Head of caudate nucleus (tissue), 42 donors: ENCODE measurements at regions not wholly inside any gene's neighbourhood (a gene's known extent, or its start where the extent isn't known, plus 50 kb on each side); places are given as distances from the start of the nearest gene placed in this dataset.
"Not testable (repeated sequence)": the region's sequence is repeated elsewhere in the genome, so short reads cannot be mapped to it uniquely, and the experiment has no call there.

ENCODE experiments used
- DNase-seq, 42 donors: peaks; one replicate each; pipeline versions ENCODE4 v3.0.0 to v3.0.0-alpha.2; 2020 to 2021; ENCODE audit warnings: mixed read lengths in 7 of 42
- intact Hi-C: fragments of 100-400 bp; cut with DNase I; formaldehyde crosslinking; loops from one replicate; pipeline ENCODE4 v1.15.0; 2022

DNA sequence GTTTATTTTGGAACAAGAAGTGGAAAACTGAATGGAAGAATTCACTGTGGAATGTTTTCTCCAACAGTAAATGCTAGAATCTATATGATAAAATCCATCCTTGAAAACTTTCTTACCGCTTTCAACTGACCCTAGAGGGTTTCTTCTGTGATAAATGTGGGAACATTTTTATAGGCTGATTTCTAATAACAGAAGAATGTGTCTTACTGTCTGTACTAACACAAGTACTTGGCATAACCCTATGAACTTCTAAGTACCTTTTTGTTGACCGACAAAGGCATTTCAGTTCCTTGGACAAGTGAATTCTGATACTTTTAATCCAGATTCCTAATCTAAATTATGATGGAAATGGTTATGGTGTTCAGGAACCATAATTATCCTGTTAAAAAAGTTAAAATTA lies 1109.7 kb upstream of the FLRT2 start:
- intact Hi-C loops = no loop called here
- DNase-seq = no peak

DNA sequence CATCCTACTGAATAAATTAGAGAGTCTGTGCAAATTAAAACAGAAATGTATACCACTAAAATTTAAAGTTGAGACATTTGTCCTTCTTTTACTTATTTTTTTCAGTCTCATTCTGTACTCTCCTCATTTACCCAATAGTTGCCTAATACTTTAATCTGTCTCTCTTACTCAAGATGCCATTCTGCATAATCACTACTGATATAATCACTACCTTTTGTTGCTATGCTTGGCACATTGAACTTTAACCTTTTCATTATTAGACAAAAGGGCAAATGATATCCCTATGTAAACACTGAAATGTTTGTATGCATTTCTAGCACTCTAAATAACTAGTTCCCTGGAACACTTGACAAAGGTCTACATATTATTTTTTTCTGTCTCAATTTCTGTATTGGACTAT lies 1108.3 kb upstream of the FLRT2 start:
- intact Hi-C loops = no loop called here
- no peak for DNase-seq

DNA sequence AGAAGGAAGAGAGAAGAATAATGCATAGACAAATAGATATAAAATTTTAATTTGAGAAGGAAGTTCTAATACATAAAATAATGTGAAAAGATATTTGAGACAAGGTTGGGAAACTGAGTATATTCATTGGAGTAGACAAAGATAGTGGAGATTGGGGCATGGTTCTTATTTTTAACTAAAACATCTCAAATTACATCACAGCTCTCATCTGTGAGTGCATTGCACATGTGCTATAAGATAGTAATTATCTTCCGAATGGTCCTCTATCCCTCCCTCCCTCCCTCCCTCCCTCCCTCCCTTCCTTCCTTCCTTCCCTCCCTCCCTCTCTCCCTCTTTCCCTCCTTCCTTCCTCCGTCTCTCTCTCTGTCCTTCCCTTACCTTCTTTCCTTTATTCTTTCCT lies 1104.0 kb upstream of the FLRT2 start:
- intact Hi-C loops = no loop called here
- no peak for DNase-seq

DNA sequence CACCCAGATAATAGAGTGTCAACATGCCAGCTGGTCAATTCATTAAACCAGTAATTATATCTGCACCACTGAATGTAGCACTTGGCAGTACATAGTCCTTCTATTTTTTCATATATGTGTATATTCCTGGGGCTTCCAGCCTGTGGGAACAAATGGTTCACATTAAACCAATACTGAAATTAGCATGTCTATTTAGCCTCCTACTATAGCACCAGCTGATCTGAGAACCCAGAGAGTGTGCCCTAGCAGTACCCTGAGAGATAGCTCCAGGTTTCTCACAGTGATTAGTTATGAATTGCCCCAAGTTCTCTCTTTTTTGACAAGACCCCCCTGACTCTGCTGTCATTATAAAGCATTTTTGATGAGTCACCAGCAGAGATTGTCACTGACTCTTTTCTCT lies 1097.3 kb upstream of the FLRT2 start:
- no peak for DNase-seq
- intact Hi-C loops = no loop called here

DNA sequence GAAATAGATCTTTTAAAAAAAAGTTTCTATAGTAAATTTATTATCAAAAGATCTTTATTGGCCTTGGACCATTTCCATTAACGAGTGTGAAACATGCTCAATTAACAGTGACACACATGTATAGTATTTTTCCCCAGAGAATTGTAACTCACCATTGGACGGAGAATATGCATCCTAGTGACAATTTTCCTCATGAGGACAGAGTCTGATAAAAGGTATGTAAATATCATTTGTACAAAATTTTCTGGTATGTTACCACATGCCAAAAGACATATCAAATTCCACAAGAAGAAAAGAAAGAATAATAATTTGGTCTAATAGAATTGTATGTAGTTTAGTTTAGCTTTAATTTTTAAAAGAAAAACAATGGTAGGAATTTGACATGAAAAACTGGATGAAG lies 1096.0 kb upstream of the FLRT2 start:
- DNase-seq = no peak
- intact Hi-C loops = no loop called here

DNA sequence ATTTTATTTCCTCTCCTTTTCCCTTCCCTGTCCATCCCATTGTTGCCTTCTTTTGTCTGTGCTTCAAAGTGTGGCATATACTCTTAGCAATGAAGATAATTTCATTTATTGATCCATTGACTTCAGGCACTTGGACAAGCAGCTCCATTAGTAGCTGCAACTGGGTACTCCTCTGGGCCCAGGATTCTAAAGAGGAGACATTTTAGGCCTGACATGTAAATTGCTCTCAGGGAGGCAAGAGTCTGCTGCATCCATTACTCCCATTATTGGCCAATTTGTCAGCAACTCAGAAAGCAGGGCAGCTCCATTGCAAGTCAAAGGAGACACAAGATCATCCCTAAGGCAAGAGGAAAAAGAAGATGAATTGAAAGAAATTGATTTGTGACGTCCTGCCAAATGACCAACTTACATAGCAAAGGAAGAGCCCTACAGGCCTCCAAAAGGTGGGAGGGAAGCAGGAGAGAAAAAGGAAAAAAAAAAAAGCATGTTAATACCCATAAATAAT lies 1094.1 kb upstream of the FLRT2 start:
- no peak for DNase-seq
- intact Hi-C loops = no loop called here

DNA sequence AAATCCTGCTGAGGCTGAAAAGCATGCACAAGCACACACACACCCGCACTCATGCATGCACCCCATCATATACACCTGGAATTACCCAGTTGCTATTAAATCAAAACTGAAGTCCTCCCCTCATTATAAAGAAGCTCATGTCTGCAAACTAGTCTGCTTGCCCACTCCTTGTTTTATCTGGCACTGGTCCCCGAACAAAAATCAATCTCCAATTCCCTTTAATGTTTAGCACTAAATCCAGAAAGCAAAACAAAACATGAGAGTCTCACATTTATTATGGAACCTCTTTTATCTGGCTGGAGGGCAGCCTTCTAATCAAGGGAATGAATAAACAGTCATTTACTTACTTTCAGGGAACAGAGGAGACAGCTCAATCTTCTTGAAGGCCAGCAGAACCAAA lies 1093.4 kb upstream of the FLRT2 start:
- no peak for DNase-seq
- intact Hi-C loops = no loop called here

DNA sequence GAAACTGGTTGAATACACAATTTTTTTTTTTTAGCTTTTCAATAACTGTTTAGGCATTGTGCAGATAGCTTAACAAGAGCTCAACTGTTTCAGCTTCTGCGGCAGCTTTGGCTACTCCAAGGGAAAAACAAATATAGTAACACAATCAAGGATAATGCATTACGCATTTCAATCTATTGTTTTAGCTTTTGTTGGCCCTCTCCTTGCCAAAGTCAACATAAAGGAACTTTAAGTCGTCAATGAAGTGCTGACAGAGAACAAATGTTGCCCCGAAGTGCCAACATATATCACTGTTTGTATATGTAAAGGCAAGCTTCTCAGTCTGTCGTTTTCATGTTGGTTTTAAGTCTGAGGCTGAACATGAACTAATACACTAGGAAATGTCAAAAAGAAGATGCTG lies 1087.4 kb upstream of the FLRT2 start:
- intact Hi-C loops = no loop called here
- no peak for DNase-seq

DNA sequence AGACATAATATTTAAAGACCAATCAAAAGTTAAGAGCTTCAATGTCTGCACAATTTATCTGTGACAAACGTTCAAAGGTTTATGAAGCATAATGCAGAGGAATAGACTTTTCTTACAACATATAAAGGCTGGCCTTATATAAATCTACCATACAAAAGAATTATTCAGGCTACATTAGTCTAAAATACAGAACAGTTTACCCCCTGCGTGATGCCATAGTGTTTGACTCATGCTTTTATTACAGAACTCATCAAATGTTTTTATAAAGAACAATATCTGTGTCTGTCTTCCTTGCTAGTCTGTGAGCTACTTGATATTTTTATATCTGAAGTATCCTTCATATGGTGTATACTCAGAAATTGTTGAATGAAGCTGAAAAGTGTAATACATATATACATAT lies 1084.5 kb upstream of the FLRT2 start:
- intact Hi-C loops = no loop called here
- no peak for DNase-seq

DNA sequence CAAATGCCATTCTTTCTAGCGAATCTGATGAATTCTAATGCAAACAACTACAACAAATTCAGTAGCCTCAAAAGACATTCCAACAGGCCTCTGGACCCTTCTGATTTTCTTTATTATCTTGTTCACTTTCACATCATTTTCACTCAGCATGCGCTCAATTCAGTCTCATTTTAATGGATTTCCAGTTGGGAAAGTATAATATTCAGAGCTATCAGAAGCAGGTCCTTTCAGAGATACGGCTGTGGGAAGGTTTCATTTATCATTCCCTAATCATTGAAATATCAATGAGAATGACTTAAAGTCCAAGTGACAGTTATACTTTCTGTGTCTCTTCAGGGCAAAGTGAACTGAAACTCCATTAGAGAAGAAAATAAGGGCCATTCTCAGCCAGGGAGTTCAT lies 1083.7 kb upstream of the FLRT2 start:
- intact Hi-C loops = no loop called here

DNA sequence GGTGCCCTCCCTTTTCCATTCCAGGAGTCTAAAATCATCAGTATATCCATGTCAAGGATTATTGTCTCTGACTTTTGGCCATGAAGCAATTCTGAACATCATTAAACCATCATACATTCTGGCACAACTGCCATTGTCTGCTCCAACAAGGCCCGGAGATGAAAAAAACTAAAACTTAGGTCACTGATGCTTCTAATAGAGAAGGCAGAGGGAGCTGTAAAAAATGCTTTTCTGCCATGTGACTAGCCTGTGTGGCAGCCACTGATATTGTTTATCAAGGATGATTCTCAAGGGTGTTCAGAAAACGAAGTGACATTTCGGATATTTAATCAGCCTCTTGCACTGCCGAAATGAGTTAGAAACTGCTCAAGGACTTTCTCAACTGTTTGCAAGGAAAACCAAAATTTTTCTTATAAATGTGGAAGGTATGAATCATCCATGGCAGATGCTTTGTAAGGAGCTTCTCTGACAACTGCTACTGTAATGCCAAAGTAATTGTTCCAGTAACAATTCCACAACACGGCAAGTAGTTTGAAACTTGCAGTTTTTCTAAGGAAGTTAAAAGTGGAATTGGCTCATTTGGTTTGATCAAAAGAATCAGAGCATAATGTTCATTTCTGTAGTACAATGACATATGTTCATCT lies 1076.5 kb upstream of the FLRT2 start:
- intact Hi-C loops = no loop called here
- DNase-seq = no peak

More for the DNA sequence above, 1083.7 kb upstream of the FLRT2 start:
- no peak for DNase-seq

DNA sequence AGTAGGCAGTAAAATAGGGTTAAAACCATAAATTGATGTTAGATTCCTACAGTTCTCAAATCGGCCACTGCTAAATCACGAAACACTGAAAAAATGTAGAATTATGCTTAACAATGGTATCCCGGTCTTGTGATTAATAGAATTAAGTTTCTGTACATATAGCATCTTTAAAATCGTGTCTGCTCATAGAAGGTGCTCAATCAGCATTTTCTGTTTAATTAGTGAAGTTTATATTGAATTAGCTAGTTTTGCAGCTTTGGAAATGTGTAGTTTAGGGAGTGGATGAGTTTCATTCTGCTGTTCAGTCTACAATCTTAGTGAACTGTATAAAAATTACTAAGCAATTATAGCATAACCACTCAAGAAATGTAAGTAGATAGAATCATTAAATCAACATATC lies 1075.8 kb upstream of the FLRT2 start:
- DNase-seq = no peak
- intact Hi-C loops = no loop called here

DNA sequence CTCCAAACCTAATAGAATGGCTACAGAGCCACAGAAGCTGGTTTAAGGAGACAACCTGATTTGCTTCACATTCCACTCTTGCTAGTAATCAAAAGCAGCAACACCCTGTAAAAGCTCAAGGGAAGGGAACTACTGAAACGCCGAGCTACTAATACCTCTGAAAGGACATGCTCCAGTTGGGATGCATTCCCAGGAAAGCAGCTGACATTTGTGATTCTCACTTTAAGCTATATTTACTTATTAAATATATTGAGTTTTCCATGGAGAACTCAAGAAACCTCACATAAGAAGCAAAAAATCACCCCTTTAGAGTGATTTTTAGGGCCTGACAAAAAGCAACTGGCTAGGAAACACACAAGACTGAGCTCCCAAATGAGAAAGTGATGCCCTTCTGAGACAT lies 1073.0 kb upstream of the FLRT2 start:
- intact Hi-C loops = no loop called here
- DNase-seq = no peak

DNA sequence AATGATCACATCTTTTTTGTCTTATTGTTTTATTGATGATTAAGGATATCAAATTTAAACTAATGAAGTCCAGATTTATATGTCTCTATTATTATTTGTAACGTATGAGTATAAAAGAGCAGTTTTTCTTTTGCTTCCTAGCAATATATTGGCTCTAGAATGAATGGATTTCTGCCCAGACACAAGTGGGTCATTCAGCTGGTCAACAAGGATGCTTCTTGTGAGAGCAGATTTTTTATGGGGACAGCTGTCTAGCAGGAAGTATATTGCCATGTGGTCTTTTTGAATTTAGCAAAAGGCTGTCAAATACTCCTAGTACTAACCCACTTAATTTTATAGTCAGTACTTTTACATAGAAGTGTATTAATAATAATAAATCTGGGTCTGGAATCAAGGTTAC lies 1071.1 kb upstream of the FLRT2 start:
- DNase-seq = peak in 6 of 42 donors; percentile 9 to 56 (median 20)

DNA sequence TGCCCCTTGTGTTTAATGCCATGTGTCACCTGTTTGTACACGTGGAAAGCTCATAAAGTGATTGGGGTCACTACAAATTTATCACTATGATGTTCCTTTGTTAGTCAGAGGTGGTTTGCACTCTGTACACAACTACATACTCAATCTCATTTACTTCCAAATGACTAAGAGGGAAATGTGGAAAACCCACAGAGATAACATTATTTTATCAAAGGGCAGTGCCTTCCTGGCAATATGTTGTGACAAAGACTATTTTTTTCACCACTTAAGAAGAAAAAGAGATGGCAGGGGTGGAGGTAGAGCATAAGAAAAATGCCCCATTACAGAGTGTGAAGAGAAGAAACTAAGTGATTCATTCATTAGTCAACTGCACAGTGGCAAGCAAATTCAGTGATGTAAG lies 1064.1 kb upstream of the FLRT2 start:
- intact Hi-C loops = no loop called here
- DNase-seq = no peak

More for the DNA sequence above, 1071.1 kb upstream of the FLRT2 start:
- intact Hi-C loops = no loop called here

DNA sequence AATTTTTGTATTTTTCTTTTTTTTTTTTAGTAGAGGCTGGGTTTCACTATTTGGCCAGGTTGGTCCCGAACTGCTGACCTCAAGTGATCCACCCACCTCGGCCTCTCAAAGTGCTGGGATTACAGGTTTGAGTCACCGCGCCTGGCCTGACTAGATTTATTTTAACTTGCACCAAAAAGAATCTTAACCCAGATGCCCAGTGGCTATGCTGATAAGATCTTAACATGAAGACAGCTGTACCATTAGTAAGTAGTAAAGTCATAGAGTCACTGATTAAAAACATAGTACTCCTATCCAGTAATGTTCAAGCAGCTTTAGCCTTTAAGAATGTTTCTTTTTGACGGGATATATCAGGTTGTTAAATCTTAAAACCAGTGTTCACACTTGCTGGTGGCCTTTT lies 1061.8 kb upstream of the FLRT2 start:
- intact Hi-C loops = no loop called here
- no peak for DNase-seq

DNA sequence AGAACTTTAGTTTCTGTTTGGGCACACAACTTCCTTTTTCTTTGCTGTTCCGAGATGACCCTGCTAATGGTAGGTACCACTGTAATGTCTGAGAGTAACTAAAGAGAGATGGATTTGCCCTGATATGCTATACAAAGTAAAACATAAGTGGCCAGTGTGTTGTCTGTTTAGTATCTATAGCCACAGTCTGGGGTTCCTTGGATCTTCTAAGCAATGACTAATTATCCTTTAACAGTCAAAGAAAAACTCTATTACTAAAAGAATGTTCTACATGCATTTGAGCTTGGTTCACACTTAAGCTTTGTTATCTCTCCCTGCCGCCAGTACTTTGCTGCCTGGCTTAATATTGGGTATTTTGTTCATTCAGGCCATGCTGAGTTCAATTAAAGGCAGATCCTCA lies 1051.9 kb upstream of the FLRT2 start:
- DNase-seq = no peak
- intact Hi-C loops = no loop called here

DNA sequence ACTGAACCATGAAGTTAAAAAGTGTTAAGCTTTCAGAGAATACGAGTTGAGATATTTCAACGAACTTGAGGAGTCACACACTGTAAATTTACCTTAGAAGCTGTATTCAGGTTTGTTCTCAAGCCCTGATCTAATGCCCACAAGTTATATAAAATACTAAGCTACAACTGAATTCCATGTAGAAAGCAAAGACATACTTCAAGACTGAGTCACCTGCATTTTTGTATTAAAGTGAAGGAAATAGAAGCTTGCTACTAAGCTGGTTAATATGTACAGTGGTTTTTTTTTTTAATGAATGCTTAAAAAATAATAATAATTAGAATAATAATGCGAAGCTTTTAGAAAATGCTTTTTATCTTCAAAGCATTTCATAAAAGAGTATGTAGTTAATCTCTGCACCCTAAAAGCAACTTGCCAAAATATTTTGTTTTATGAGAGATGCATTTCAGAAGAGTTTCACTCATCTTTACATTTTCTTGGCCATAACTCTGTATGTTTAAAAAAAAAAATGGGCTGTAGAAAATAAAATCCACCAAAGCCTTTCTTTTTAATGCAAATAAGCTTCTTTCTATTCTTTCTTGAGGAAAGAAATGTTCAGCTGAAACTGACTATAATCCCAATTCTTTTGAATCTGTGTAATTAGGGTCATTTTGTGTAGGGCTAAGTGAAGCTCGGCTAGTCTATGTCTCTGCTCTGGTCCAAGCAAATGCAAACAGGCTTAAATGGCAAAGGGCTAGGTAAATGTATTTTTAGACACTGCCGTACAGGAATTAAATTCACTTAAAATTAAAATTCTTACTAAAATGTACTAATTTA lies 1047.5 kb upstream of the FLRT2 start:
- DNase-seq = no peak
- intact Hi-C loops = no loop called here

DNA sequence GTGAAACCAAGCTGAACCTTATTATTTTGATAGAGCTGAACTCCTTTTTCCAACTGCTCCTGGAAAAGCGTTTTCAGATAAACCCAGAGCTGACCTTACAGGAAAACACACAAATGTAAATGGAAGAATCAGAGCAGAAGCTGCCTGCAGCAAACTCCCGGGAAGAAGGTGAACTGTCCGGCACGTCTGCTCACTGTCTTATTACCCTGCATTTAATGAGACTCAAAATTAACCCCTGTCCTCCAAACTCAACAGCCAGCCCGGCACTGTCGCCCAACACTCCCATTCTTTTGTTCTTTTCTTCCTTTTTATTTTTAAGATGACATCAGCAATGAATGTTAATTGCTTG lies 1046.9 kb upstream of the FLRT2 start:
- intact Hi-C loops = no loop called here
- no peak for DNase-seq

DNA sequence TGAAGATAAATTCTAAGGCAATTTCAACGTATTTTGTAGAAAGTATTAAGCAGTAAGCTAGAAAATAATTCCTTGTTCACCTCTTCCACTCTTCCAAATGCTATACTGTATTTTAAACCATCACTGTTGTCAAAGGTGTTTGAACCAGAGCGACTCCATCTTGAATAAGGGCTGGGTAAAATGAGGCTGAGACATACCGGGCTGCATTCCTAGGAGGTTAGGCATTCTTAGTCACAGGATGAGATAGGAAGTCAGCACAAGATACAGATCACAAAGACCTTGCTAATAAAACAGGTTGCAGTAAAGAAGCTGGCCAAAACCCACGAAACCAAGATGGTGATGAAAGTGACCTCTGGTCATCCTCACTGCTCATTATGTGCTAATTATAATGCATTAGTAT lies 1045.7 kb upstream of the FLRT2 start:
- DNase-seq, intact Hi-C loops: not testable (repeated sequence)

DNA sequence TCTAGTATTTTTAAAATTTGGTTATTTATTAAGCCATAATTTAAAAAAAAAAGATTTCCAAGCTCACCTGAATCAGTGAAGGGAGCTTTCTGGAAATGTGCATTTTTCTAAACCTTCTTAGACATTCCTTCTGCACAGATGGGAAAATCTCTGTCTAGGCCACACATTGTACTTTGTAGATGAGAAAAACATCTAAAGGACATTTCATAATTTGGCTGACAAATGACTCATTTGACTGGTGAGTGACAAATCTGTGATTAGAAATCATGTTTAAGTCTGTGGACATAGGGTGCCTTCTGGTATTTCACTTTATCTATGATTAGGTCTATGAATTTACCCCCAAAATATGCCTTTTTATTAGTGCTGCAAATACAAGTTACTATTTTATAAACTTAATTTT lies 1044.9 kb upstream of the FLRT2 start:
- DNase-seq = no peak
- intact Hi-C loops = no loop called here
